OCI-LY7 (cell line): ENCODE measurements at regions not wholly inside any gene's neighbourhood (a gene's known extent, or its start where the extent isn't known, plus 50 kb on each side); places are given as distances from the start of the nearest gene placed in this dataset.

Experiments
- EZH2phosphoT487 ChIP-seq: fragments of 200-600 bp; sonication (generic); IDR thresholded peaks from 2 replicates; pipeline ENCODE4 v1.6.1; 2018; ENCODE audit warnings: low read depth, borderline replicate concordance, mild to moderate bottlenecking, mixed run types, antibody characterized with exemption, low read length, moderate library complexity, mixed read lengths
- TF ChIP-seq, protein P1 (sequence below): fragments of 200-600 bp; sonication (generic); conservative IDR thresholded peaks from 2 replicates; pipeline ENCODE4 v1.5.1; 2014; ENCODE audit warnings: mild to moderate bottlenecking, antibody characterized with exemption, low read length, moderate library complexity, mixed read lengths

GRCh38 chr5:96284727-96285389, 148.2 kb downstream of the PCSK1 start:
- TF ChIP-seq, protein P1, sequence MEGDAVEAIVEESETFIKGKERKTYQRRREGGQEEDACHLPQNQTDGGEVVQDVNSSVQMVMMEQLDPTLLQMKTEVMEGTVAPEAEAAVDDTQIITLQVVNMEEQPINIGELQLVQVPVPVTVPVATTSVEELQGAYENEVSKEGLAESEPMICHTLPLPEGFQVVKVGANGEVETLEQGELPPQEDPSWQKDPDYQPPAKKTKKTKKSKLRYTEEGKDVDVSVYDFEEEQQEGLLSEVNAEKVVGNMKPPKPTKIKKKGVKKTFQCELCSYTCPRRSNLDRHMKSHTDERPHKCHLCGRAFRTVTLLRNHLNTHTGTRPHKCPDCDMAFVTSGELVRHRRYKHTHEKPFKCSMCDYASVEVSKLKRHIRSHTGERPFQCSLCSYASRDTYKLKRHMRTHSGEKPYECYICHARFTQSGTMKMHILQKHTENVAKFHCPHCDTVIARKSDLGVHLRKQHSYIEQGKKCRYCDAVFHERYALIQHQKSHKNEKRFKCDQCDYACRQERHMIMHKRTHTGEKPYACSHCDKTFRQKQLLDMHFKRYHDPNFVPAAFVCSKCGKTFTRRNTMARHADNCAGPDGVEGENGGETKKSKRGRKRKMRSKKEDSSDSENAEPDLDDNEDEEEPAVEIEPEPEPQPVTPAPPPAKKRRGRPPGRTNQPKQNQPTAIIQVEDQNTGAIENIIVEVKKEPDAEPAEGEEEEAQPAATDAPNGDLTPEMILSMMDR, result no peak
- TF ChIP-seq EZH2phosphoT487, result no peak
